HepG2 (cell line): ENCODE measurements at regions not wholly inside any gene's neighbourhood (a gene's known extent, or its start where the extent isn't known, plus 50 kb on each side); places are given as distances from the start of the nearest gene placed in this dataset.

Experiments
- AGO2 ChIP-seq: fragments of 200-400 bp; formaldehyde crosslinking; optimal IDR thresholded peaks from 2 replicates; pipeline ENCODE3; 2017; ENCODE audit warnings: mild to moderate bottlenecking, low read depth, low read length, moderate library complexity
- CEBPG ChIP-seq: IDR thresholded peaks from 2 replicates; pipeline ENCODE4 v1.6.1; 2016
- HDAC1 ChIP-seq: sonication (generic); formaldehyde crosslinking; IDR thresholded peaks from 2 replicates; pipeline ENCODE4 v1.5.1; 2020; ENCODE audit warnings: mild to moderate bottlenecking, missing genetic modification reagents
- RELA ChIP-seq: sonication (generic); formaldehyde crosslinking; IDR thresholded peaks from 2 replicates; pipeline ENCODE4 v1.4.0; 2020; ENCODE audit warnings: missing genetic modification reagents
- SALL1 ChIP-seq: sonication (generic); formaldehyde crosslinking; IDR thresholded peaks from 2 replicates; pipeline ENCODE4 v1.8.0; 2022; ENCODE audit warnings: mild to moderate bottlenecking, missing genetic modification reagents
- SOX6 ChIP-seq, 2 experiments: fragments of 450-650 bp in 1 of 2; sonication (generic) in 1 of 2; formaldehyde crosslinking in 1 of 2; IDR thresholded peaks; 2 replicates each; pipeline versions ENCODE4 v1.4.0 to v1.6.1; 2017 to 2020; ENCODE audit warnings: antibody characterized with exemption in 1 of 2, mild to moderate bottlenecking in 1 of 2, missing genetic modification reagents in 1 of 2
- TOE1 ChIP-seq: sonication (generic); formaldehyde crosslinking; IDR thresholded peaks from 2 replicates; pipeline ENCODE4 v1.4.0; 2020; ENCODE audit warnings: mild to moderate bottlenecking, missing genetic modification reagents
- ZFP37 ChIP-seq: sonication (generic); formaldehyde crosslinking; IDR thresholded peaks from 2 replicates; pipeline ENCODE4 v1.4.0; 2020; ENCODE audit warnings: missing genetic modification reagents, borderline replicate concordance
- ZMYM2 ChIP-seq: sonication (generic); formaldehyde crosslinking; IDR thresholded peaks from 2 replicates; pipeline ENCODE4 v1.8.0; 2022; ENCODE audit warnings: mild to moderate bottlenecking, missing genetic modification reagents
- ZNF44 ChIP-seq: sonication (generic); formaldehyde crosslinking; IDR thresholded peaks from 2 replicates; pipeline ENCODE4 v1.5.1; 2020; ENCODE audit warnings: mild to moderate bottlenecking, missing genetic modification reagents
- ZNF547 ChIP-seq: sonication (generic); formaldehyde crosslinking; IDR thresholded peaks from 2 replicates; pipeline ENCODE4 v1.5.1; 2020; ENCODE audit warnings: mild to moderate bottlenecking, missing genetic modification reagents
- ZNF709 ChIP-seq: sonication (generic); formaldehyde crosslinking; IDR thresholded peaks from 2 replicates; pipeline ENCODE4 v1.5.0; 2020; ENCODE audit warnings: mild to moderate bottlenecking, missing genetic modification reagents
- ZSCAN30 ChIP-seq: sonication (generic); formaldehyde crosslinking; IDR thresholded peaks from 2 replicates; pipeline ENCODE4 v1.5.0; 2020; ENCODE audit warnings: mild to moderate bottlenecking, missing genetic modification reagents
- TF ChIP-seq, protein P1 (sequence below): sonication (generic); formaldehyde crosslinking; IDR thresholded peaks from 2 replicates; pipeline ENCODE4 v1.4.0; 2020; ENCODE audit warnings: missing genetic modification reagents, borderline replicate concordance
- TF ChIP-seq, protein P2 (sequence below): sonication (generic); formaldehyde crosslinking; IDR thresholded peaks from 2 replicates; pipeline ENCODE4 v1.4.0; 2020; ENCODE audit warnings: low read depth, missing genetic modification reagents
- TF ChIP-seq, protein P3 (sequence below): sonication (generic); formaldehyde crosslinking; IDR thresholded peaks from 2 replicates; pipeline ENCODE4 v1.9.0; 2021; ENCODE audit warnings: missing genetic modification reagents, borderline replicate concordance
- TF ChIP-seq, protein P4 (sequence below): IDR thresholded peaks from 2 replicates; pipeline ENCODE4 v1.6.1; 2012; ENCODE audit warnings: low read depth, low read length, improper control_type of control experiment

DNA sequence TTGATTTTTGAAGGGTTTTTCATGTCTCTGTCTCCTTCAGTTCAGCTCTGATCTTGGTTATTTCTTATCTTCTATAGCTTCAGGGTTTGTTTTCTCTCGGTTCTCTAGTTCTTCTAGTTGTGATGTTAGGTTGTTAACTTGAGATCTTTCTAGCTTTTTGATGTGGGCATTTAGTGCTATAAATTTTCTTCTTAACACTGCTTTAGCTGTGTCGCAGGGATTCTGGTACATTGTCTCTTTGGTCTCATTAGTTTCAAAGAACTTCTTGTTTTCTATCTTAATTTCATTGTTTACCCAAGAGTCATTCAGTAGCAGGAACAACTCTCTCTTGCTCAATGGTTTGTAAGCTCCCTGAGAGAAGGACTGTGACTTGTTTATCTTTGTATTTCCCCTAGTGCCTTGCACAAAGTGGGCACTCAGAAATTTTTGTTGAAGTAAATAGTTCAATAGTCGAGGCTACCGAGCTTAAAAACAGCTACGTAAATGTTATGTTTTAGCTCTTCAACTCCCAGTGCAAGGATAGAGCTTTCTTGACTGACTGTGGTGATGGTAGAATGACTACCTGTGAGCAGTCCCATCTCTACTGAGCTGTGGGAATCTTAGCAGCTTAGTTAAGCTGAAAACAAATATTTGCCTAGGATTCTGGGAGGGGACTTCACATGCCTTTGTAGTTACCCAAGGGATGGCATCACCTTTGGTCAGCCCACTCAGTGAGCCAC, 225.8 kb upstream of the ELL2 start (continued):
- TF ChIP-seq, protein P1, sequence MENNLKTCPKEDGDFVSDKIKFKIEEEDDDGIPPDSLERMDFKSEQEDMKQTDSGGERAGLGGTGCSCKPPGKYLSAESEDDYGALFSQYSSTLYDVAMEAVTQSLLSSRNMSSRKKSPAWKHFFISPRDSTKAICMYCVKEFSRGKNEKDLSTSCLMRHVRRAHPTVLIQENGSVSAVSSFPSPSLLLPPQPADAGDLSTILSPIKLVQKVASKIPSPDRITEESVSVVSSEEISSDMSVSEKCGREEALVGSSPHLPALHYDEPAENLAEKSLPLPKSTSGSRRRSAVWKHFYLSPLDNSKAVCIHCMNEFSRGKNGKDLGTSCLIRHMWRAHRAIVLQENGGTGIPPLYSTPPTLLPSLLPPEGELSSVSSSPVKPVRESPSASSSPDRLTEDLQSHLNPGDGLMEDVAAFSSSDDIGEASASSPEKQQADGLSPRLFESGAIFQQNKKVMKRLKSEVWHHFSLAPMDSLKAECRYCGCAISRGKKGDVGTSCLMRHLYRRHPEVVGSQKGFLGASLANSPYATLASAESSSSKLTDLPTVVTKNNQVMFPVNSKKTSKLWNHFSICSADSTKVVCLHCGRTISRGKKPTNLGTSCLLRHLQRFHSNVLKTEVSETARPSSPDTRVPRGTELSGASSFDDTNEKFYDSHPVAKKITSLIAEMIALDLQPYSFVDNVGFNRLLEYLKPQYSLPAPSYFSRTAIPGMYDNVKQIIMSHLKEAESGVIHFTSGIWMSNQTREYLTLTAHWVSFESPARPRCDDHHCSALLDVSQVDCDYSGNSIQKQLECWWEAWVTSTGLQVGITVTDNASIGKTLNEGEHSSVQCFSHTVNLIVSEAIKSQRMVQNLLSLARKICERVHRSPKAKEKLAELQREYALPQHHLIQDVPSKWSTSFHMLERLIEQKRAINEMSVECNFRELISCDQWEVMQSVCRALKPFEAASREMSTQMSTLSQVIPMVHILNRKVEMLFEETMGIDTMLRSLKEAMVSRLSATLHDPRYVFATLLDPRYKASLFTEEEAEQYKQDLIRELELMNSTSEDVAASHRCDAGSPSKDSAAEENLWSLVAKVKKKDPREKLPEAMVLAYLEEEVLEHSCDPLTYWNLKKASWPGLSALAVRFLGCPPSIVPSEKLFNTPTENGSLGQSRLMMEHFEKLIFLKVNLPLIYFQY (CRISPR knock-in tag): no peak
- peak; percentile 92 for TF ChIP-seq CEBPG (CRISPR knock-in tag)
- TF ChIP-seq SOX6 (IDR thresholded peaks at IDR 0.05): no peak
- peak; percentile 97 for TF ChIP-seq SOX6 (CRISPR knock-in tag; IDR thresholded peaks at IDR 0.05)
- TF ChIP-seq ZNF547: no peak
- peak; percentile 70; the same call in 1 of the 2 replicates for TF ChIP-seq TOE1
- no peak for TF ChIP-seq ZFP37 (CRISPR knock-in tag)
- 0 out of 2 replicates have a peak, but pooled peaks have one; percentile 36 for TF ChIP-seq ZNF44
- 0 out of 2 replicates have a peak, but pooled peaks have one; percentile 74 for TF ChIP-seq ZSCAN30 (CRISPR knock-in tag)
- peak; percentile 79 for TF ChIP-seq SALL1 (CRISPR knock-in tag)
- TF ChIP-seq HDAC1 (CRISPR knock-in tag): peak; percentile 81
- TF ChIP-seq, protein P2, sequence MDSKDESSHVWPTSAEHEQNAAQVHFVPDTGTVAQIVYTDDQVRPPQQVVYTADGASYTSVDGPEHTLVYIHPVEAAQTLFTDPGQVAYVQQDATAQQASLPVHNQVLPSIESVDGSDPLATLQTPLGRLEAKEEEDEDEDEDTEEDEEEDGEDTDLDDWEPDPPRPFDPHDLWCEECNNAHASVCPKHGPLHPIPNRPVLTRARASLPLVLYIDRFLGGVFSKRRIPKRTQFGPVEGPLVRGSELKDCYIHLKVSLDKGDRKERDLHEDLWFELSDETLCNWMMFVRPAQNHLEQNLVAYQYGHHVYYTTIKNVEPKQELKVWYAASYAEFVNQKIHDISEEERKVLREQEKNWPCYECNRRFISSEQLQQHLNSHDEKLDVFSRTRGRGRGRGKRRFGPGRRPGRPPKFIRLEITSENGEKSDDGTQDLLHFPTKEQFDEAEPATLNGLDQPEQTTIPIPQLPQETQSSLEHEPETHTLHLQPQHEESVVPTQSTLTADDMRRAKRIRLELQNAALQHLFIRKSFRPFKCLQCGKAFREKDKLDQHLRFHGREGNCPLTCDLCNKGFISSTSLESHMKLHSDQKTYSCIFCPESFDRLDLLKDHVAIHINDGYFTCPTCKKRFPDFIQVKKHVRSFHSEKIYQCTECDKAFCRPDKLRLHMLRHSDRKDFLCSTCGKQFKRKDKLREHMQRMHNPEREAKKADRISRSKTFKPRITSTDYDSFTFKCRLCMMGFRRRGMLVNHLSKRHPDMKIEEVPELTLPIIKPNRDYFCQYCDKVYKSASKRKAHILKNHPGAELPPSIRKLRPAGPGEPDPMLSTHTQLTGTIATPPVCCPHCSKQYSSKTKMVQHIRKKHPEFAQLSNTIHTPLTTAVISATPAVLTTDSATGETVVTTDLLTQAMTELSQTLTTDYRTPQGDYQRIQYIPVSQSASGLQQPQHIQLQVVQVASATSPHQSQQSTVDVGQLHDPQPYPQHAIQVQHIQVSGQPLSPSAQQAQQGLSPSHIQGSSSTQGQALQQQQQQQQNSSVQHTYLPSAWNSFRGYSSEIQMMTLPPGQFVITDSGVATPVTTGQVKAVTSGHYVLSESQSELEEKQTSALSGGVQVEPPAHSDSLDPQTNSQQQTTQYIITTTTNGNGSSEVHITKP (CRISPR knock-in tag): no peak
- no peak for TF ChIP-seq RELA (CRISPR knock-in tag)
- no peak for TF ChIP-seq ZNF709
- TF ChIP-seq, protein P3, sequence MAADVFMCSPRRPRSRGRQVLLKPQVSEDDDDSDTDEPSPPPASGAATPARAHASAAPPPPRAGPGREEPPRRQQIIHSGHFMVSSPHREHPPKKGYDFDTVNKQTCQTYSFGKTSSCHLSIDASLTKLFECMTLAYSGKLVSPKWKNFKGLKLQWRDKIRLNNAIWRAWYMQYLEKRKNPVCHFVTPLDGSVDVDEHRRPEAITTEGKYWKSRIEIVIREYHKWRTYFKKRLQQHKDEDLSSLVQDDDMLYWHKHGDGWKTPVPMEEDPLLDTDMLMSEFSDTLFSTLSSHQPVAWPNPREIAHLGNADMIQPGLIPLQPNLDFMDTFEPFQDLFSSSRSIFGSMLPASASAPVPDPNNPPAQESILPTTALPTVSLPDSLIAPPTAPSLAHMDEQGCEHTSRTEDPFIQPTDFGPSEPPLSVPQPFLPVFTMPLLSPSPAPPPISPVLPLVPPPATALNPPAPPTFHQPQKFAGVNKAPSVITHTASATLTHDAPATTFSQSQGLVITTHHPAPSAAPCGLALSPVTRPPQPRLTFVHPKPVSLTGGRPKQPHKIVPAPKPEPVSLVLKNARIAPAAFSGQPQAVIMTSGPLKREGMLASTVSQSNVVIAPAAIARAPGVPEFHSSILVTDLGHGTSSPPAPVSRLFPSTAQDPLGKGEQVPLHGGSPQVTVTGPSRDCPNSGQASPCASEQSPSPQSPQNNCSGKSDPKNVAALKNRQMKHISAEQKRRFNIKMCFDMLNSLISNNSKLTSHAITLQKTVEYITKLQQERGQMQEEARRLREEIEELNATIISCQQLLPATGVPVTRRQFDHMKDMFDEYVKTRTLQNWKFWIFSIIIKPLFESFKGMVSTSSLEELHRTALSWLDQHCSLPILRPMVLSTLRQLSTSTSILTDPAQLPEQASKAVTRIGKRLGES (CRISPR knock-in tag): peak; percentile 68; the same call in 1 of the 2 replicates
- TF ChIP-seq, protein P4, sequence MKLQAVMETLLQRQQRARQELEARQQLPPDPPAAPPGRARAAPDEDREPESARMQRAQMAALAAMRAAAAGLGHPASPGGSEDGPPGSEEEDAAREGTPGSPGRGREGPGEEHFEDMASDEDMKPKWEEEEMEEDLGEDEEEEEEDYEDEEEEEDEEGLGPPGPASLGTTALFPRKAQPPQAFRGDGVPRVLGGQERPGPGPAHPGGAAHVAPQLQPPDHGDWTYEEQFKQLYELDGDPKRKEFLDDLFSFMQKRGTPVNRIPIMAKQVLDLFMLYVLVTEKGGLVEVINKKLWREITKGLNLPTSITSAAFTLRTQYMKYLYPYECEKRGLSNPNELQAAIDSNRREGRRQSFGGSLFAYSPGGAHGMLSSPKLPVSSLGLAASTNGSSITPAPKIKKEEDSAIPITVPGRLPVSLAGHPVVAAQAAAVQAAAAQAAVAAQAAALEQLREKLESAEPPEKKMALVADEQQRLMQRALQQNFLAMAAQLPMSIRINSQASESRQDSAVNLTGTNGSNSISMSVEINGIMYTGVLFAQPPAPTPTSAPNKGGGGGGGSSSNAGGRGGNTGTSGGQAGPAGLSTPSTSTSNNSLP: peak; percentile 15; the same call in 1 of the 2 replicates
- TF ChIP-seq AGO2: no peak
- peak; percentile 82; the same call in 1 of the 2 replicates for TF ChIP-seq ZMYM2 (CRISPR knock-in tag)
